GM06990 (cell line): ENCODE measurements at regions not wholly inside any gene's neighbourhood (a gene's known extent, or its start where the extent isn't known, plus 50 kb on each side); places are given as distances from the start of the nearest gene placed in this dataset.
A peak's percentile ranks its signal among the peaks of the same experiment; 100 is the strongest.
"Not testable (repeated sequence)": the region's sequence is repeated elsewhere in the genome, so short reads cannot be mapped to it uniquely, and the experiment has no call there.

ENCODE experiments used
- DNase-seq: peaks from one replicate; pipeline ENCODE4 v3.0.0-alpha.2; 2011; ENCODE audit not compliant: insufficient read length; ENCODE audit errors: extremely low read depth
- H3K27me3 ChIP-seq: replicated peaks from 2 replicates; pipeline ENCODE4 v1.6.0; 2011; ENCODE audit warnings: low read length; ENCODE audit not compliant: control insufficient read depth, insufficient read depth
- H3K36me3 ChIP-seq: 2 replicates; pipeline ENCODE4 v1.5.1; 2011; ENCODE audit warnings: low read length; ENCODE audit not compliant: control insufficient read depth, insufficient read depth
- H3K4me3 ChIP-seq: replicated peaks from 2 replicates; pipeline ENCODE4 v1.5.1; 2011; ENCODE audit warnings: low read depth, mild to moderate bottlenecking, control low read depth, low read length
- TF ChIP-seq, protein P1 (sequence below): IDR thresholded peaks from 2 replicates; pipeline ENCODE4 v1.5.1; 2011; ENCODE audit warnings: low read length, control low read depth, mild to moderate bottlenecking, inconsistent platforms; ENCODE audit not compliant: insufficient read depth, poor library complexity, severe bottlenecking

DNA sequence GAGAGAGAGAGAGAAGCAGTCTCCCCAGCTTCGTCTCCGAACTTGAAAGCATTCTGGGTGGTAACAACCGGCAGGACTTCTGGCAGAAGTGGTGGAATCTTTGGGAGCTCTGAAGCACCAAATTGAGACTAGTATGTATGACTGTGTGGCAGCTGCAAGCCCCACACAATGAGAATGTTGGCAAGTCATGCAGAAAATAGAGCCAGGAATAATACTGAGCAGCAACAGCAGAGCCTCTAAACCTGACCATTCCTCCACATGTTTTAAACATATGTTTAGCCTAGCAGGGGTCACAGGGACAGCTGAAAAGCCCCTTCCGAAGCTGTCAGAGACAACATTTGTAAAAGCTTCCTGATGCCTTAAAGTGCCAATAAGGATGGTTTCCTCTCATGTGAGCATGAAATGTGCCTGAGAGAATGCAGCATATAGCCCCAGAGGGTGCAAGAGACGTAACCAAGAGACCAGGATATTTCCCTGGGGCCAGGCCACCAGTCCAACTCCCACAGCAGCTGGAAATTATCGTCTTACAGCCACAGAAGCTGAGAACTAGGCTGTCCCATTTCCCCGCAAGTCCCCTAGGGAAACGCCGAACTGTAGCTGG is 178.6 kb upstream of the CCDC54 start:
- Histone ChIP-seq H3K4me3 (no peak overlapping the region), H3K36me3 (no peaks in the 10 kb centered on the region), H3K27me3 (no peaks in the 10 kb centered on the region)
- TF ChIP-seq, protein P1, sequence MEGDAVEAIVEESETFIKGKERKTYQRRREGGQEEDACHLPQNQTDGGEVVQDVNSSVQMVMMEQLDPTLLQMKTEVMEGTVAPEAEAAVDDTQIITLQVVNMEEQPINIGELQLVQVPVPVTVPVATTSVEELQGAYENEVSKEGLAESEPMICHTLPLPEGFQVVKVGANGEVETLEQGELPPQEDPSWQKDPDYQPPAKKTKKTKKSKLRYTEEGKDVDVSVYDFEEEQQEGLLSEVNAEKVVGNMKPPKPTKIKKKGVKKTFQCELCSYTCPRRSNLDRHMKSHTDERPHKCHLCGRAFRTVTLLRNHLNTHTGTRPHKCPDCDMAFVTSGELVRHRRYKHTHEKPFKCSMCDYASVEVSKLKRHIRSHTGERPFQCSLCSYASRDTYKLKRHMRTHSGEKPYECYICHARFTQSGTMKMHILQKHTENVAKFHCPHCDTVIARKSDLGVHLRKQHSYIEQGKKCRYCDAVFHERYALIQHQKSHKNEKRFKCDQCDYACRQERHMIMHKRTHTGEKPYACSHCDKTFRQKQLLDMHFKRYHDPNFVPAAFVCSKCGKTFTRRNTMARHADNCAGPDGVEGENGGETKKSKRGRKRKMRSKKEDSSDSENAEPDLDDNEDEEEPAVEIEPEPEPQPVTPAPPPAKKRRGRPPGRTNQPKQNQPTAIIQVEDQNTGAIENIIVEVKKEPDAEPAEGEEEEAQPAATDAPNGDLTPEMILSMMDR, result no peak
- no peak for DNase-seq

DNA sequence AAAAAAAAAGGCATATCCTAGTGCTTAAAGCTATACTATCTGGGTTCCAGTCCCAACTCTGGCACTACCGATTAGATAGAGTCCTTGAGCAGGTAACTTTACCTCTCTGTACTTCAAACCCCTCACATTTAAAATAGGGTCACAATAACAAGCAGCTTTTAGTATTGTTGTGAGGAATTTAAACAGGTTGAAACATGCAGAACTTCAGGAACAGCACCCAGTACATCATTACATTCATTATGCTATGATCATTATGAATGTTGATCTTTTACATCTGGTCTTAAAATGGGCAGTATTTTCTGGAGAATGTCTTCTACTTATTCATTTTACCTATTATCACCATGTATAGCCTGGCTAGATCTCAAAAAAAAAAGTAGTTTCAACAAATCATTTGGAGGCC is 176.1 kb upstream of the CCDC54 start:
- no peak overlapping the region for H3K4me3 ChIP-seq
- H3K27me3 ChIP-seq, result no peaks in the 10 kb centered on the region
- H3K36me3 ChIP-seq, result no peaks in the 10 kb centered on the region
- TF ChIP-seq, protein P1, result no peak
- no peak for DNase-seq

GRCh38 chr3:107202885-107203284 is 174.4 kb upstream of the CCDC54 start:
- not testable (repeated sequence) for H3K27me3 ChIP-seq, DNase-seq, H3K4me3 ChIP-seq, H3K36me3 ChIP-seq

DNA sequence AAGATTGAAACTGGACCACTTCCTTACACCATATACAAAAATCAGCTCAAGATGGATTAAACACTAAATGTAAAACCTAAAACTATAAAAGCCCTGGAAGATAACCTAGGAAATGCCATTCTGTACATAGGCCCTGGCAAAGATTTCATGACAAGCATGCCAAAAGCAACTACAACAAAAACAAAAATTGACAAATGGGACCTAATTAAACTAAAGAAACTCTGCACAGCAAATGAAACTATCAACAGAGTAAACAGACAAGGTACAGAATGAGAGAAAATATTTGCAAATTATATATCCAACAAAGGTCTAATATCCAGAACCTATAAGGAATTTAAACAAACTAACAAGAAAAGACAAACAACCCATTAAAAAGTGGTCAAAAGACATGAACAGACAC is 173.1 kb upstream of the CCDC54 start:
- H3K27me3 ChIP-seq, result no peaks in the 10 kb centered on the region
- H3K36me3 ChIP-seq, result no peaks in the 10 kb centered on the region
- TF ChIP-seq, protein P1, result no peak
- no peak overlapping the region for H3K4me3 ChIP-seq
- DNase-seq, result no peak

DNA sequence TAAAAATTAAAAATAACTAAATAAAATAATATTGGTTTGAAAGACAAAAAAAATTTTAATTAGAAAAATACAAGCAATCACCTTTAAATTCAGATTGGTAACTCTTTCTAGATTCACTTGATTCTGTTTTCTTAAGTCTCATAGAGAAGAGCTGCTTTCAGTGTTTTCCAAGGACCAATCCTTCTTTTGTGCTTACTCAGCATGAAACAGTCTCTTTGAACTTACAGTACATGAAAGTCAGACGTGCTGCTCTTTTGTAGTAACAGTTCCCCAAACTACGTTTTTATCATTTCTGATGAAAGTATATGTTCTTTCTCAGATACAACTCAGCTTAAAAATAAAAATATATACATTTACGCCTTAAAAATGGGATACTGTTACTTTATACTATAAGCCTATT is 171.9 kb upstream of the CCDC54 start:
- TF ChIP-seq, protein P1, result no peak
- Histone ChIP-seq H3K27me3 (no peaks in the 10 kb centered on the region), H3K4me3 (no peak overlapping the region), H3K36me3 (no peaks in the 10 kb centered on the region)
- no peak for DNase-seq

DNA sequence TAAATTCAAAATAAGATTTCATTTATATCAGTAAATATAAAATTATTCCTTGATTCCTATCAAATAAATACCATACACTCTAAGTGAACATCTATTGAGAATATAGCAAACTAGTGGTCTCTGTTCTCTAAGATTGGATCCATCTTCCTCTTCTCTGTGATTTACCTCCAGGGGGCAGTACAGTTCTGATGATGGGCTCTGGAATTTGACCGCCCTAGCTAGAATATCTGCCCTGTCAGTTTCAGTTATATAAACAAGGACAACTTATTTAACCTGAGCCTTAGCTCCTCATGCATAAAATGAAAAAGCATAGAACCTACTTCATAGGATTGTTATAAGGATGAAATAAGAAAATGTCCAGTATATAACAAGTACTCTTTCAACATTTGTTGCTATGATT is 171.1 kb upstream of the CCDC54 start:
- TF ChIP-seq, protein P1, result peak; percentile 76
- Histone ChIP-seq H3K4me3 (no peak overlapping the region), H3K36me3 (no peaks in the 10 kb centered on the region), H3K27me3 (no peaks in the 10 kb centered on the region)
- DNase-seq, result no peak
